ENCODE measurements at regions not wholly inside any gene's neighbourhood (a gene's known extent, or its start where the extent isn't known, plus 50 kb on each side); places are given as distances from the start of the nearest gene placed in this dataset.

DNA sequence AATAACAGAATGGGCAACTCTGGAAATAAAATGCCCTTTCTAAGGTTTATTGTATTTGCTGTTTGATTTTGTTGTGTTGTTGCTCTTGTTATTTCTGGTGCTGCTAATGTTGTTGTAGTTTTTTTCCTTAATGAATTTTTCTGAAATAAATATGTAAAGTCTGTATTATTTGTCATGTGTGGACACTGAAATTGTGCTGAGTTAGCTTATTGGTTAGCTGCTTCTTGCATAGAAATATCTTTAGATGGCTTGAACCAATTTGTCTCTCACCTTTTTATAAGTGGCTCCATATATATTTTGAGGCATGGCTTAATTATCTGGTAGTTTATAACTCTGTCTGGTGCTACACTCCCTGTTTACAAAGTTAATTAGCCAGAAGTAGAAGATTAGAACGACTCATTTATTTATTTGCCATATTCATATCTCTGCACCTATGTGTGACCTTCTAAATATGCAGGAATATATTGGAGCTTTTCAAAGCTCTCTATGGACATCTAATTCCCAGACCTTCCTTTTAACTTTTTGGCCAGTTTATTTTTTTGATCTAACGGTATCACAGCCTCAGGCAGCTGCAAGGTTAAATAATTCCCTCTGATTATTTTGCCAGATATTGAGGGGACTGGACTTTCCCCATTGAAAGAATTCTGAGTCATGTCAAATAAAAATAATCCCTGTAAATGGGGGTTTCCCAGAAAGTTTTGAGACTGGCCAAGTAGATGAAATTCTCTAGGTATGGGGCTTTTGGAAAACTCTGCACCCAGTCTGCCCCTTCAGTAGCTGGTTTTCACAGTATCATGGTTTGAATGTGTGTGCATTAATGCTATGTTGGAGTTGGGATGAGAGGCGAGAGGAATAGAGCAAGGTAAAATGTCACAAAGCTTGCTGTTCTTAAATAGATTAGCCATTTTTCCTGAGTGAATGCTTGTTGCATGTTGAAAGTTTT, 1331.7 kb upstream of the MIR17HG start:
- H3K36me3 Mint-ChIP-seq, result no peaks in the 10 kb centered on the region

DNA sequence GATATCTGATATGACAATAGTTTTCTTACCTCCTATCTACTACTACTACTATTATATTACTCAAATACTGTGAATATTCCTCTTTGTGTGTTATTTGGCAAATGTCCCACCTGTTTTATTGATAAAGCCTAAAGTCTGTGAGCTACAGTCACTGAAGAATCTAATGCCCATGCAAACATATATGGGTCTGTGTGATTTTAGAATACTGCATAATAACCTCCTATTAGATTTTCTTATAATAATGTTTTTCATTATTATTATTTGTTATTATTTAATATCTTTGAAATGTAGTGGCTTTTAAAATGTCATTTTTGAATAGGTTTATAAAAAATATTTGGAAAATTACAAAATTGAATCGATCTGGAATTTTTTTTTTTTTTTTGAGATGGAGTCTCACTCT, 1330.8 kb upstream of the MIR17HG start:
- H3K27me3 Mint-ChIP-seq, result no peaks in the 10 kb centered on the region
- H3K4me3 Mint-ChIP-seq, result no peak overlapping the region
- H3K27ac Mint-ChIP-seq, result no peak overlapping the region
- no peaks in the 10 kb centered on the region for H3K4me1 Mint-ChIP-seq (ENCODE audit: unreplicated experiment)
- no peak for DNase-seq (ENCODE audit: extremely low spot score, unreplicated experiment)
- no peaks in the 10 kb centered on the region for H3K9me3 Mint-ChIP-seq
- no peaks in the 10 kb centered on the region for H3K36me3 Mint-ChIP-seq
- no peak for TF ChIP-seq CTCF (conservative IDR thresholded peaks at IDR 0.05)

More for the DNA sequence above, 1331.7 kb upstream of the MIR17HG start:
- H3K9me3 Mint-ChIP-seq, result no peaks in the 10 kb centered on the region
- H3K4me1 Mint-ChIP-seq (ENCODE audit: unreplicated experiment), result no peaks in the 10 kb centered on the region
- no peaks in the 10 kb centered on the region for H3K27me3 Mint-ChIP-seq
- no peak overlapping the region for H3K27ac Mint-ChIP-seq
- H3K4me3 Mint-ChIP-seq, result no peak overlapping the region
- no peak for DNase-seq (ENCODE audit: extremely low spot score, unreplicated experiment)
- TF ChIP-seq CTCF (conservative IDR thresholded peaks at IDR 0.05), result no peak

GRCh38 chr13:90020536-90021070, 1326.9 kb upstream of the MIR17HG start:
- Mint-ChIP-seq H3K36me3 (no peaks in the 10 kb centered on the region), H3K27ac (no peak overlapping the region), H3K4me1 (ENCODE audit: unreplicated experiment) (no peaks in the 10 kb centered on the region), H3K9me3 (no peaks in the 10 kb centered on the region), H3K4me3 (no peak overlapping the region), H3K27me3 (no peaks in the 10 kb centered on the region)
- DNase-seq (ENCODE audit: extremely low spot score, unreplicated experiment), result no peak
- no peak for TF ChIP-seq CTCF (conservative IDR thresholded peaks at IDR 0.05)

DNA sequence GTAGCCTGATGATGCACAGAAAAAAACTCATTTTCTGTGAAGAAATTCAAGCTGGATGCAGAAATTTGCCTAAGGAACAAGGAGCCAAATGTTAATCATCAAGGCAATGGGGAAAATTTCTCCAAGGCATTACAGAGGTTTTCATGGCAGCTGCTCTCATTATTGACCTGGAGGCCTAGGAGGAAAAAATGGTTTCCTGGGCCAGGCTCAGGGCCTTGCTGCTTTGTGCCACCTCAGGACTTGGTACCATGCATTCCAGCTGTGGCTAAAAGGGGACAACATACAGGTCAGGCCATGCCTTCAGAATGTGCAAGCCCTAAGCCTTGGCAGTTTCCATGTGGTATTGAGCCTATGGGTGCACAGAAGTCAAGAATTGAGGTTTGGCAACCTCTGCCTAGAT, 1320.1 kb upstream of the MIR17HG start:
- no peak overlapping the region for H3K4me3 Mint-ChIP-seq
- no peaks in the 10 kb centered on the region for H3K36me3 Mint-ChIP-seq
- no peak overlapping the region for H3K27ac Mint-ChIP-seq
- H3K4me1 Mint-ChIP-seq (ENCODE audit: unreplicated experiment), result no peaks in the 10 kb centered on the region
- peaks cover 22% of the 10 kb centered on the region for H3K9me3 Mint-ChIP-seq
- TF ChIP-seq CTCF (conservative IDR thresholded peaks at IDR 0.05), result no peak
- no peak for DNase-seq (ENCODE audit: extremely low spot score, unreplicated experiment)
- H3K27me3 Mint-ChIP-seq, result no peaks in the 10 kb centered on the region

DNA sequence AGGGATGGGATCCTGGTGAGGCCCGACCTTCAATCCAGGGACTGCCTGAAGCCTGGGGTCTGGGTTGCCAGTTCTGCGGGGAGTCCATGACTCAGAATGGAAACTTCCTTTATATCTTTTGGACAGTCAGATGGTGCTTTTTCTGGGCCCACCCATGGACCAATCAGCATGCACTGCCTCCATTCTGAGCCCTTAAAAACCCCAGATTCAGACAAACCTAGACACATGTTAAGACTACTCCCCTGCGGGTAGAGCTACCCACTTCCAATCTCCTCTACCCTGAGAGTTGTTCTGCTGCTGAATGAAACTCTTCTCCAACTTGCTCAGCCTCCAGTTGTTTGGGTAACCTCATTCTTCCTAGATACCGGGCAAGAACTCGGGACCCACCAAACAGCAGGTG, 1315.2 kb upstream of the MIR17HG start:
- DNase-seq (ENCODE audit: extremely low spot score, unreplicated experiment), result no peak
- no peak overlapping the region for H3K4me3 Mint-ChIP-seq
- H3K36me3 Mint-ChIP-seq, result no peaks in the 10 kb centered on the region
- no peaks in the 10 kb centered on the region for H3K27me3 Mint-ChIP-seq
- no peaks in the 10 kb centered on the region for H3K4me1 Mint-ChIP-seq (ENCODE audit: unreplicated experiment)
- no peak overlapping the region for H3K27ac Mint-ChIP-seq
- peaks cover 11% of the 10 kb centered on the region for H3K9me3 Mint-ChIP-seq
- TF ChIP-seq CTCF (conservative IDR thresholded peaks at IDR 0.05), result no peak

Data from type B pancreatic cell (in vitro differentiated cells).